Loucy (cell line): ENCODE measurements at regions not wholly inside any gene's neighbourhood (a gene's known extent, or its start where the extent isn't known, plus 50 kb on each side); places are given as distances from the start of the nearest gene placed in this dataset.

Experiments
- H2AFZ ChIP-seq: fragments of 200-600 bp; sonication (generic); 2 replicates; pipeline ENCODE4 v1.6.0; 2016; ENCODE audit warnings: antibody characterized with exemption, mild to moderate bottlenecking, low read length, moderate library complexity
- H3F3A ChIP-seq: fragments of 200-600 bp; 2 replicates; pipeline ENCODE4 v1.6.0; 2016; ENCODE audit warnings: antibody characterized with exemption, low read depth, mild to moderate bottlenecking
- H3K27me3 ChIP-seq: fragments of 200-600 bp; sonication (generic); 2 replicates; pipeline ENCODE4 v1.6.1; 2014; ENCODE audit warnings: low read length, mild to moderate bottlenecking; ENCODE audit not compliant: insufficient read depth, poor library complexity, severe bottlenecking
- H3K36me3 ChIP-seq: fragments of 200-600 bp; sonication (generic); 2 replicates; pipeline ENCODE4 v1.6.1; 2016; ENCODE audit warnings: low read length; ENCODE audit not compliant: insufficient read depth
- H3K4me1 ChIP-seq: fragments of 200-600 bp; sonication (generic); 2 replicates; pipeline ENCODE4 v1.5.1; 2014; ENCODE audit warnings: low read length, mild to moderate bottlenecking; ENCODE audit not compliant: insufficient read depth, poor library complexity, severe bottlenecking
- H3K4me2 ChIP-seq: fragments of 200-600 bp; sonication (generic); 2 replicates; pipeline ENCODE4 v1.6.0; 2014; ENCODE audit warnings: antibody characterized with exemption, low read length, low read depth, mild to moderate bottlenecking; ENCODE audit not compliant: poor library complexity, severe bottlenecking
- H3K4me3 ChIP-seq: fragments of 200-600 bp; sonication (generic); 2 replicates; pipeline ENCODE4 v1.5.1; 2014; ENCODE audit warnings: low read length, mild to moderate bottlenecking, mixed read lengths; ENCODE audit not compliant: poor library complexity, severe bottlenecking
- H3K79me2 ChIP-seq: fragments of 200-600 bp; sonication (generic); 2 replicates; pipeline ENCODE4 v1.6.1; 2014; ENCODE audit warnings: low read length; ENCODE audit not compliant: insufficient read depth
- H3K9ac ChIP-seq: fragments of 200-600 bp; sonication (generic); 2 replicates; pipeline ENCODE4 v1.6.0; 2014; ENCODE audit warnings: mild to moderate bottlenecking, low read depth, low read length, moderate library complexity; ENCODE audit not compliant: poor library complexity, severe bottlenecking
- H3K9me2 ChIP-seq: fragments of 200-600 bp; sonication (generic); replicated peaks from 2 replicates; pipeline ENCODE4 v1.6.1; 2016; ENCODE audit warnings: low read depth, low read length, mixed read lengths
- H3K9me3 ChIP-seq: fragments of 200-600 bp; sonication (generic); 2 replicates; pipeline ENCODE4 v1.6.1; 2014; ENCODE audit warnings: mild to moderate bottlenecking, antibody characterized with exemption, low read length, low read depth; ENCODE audit not compliant: insufficient read depth
- H4K20me1 ChIP-seq: fragments of 200-600 bp; sonication (generic); 2 replicates; pipeline ENCODE4 v1.6.0; 2014; ENCODE audit warnings: antibody characterized with exemption, low read length, mild to moderate bottlenecking; ENCODE audit not compliant: insufficient read depth, poor library complexity, severe bottlenecking
- CTCF ChIP-seq: fragments of 200-600 bp; sonication (generic); conservative IDR thresholded peaks from 2 replicates; pipeline ENCODE4 v1.5.1; 2014; ENCODE audit warnings: mild to moderate bottlenecking, antibody characterized with exemption, low read length
- EZH2phosphoT487 ChIP-seq: fragments of 200-600 bp; IDR thresholded peaks from 2 replicates; pipeline ENCODE4 v1.6.1; 2018; ENCODE audit warnings: antibody characterized with exemption, mild to moderate bottlenecking, moderate library complexity, borderline replicate concordance

GRCh38 chr7:109376576-109376975, 806.9 kb downstream of the DNAJB9 start:
- Histone ChIP-seq H3K4me3 (no peak overlapping the region), H3K4me2 (no peak overlapping the region), H3F3A (no peaks in the 10 kb centered on the region), H3K27me3 (no peaks in the 10 kb centered on the region), H2AFZ (no peak overlapping the region), H3K9ac (no peak overlapping the region), H3K9me3 (no peaks in the 10 kb centered on the region), H3K36me3 (no peaks in the 10 kb centered on the region), H4K20me1 (no peaks in the 10 kb centered on the region), H3K9me2 (no peaks in the 10 kb centered on the region), H3K4me1 (no peaks in the 10 kb centered on the region), H3K79me2 (no peaks in the 10 kb centered on the region)
- TF ChIP-seq CTCF (no peak), EZH2phosphoT487 (no peak)

- no peaks in the 10 kb centered on the region for H3K4me1 ChIP-seq
- H4K20me1 ChIP-seq, result no peaks in the 10 kb centered on the region
- H3K9ac ChIP-seq, result no peak overlapping the region
- H3K27me3 ChIP-seq, result no peaks in the 10 kb centered on the region
- H3F3A ChIP-seq, result no peaks in the 10 kb centered on the region
- H3K36me3 ChIP-seq, result no peaks in the 10 kb centered on the region
- no peak overlapping the region for H2AFZ ChIP-seq
- no peaks in the 10 kb centered on the region for H3K9me3 ChIP-seq
- no peak overlapping the region for H3K4me2 ChIP-seq
- no peaks in the 10 kb centered on the region for H3K79me2 ChIP-seq
- no peak overlapping the region for H3K4me3 ChIP-seq
- no peaks in the 10 kb centered on the region for H3K9me2 ChIP-seq
- no peak for TF ChIP-seq EZH2phosphoT487
- no peak for TF ChIP-seq CTCF
These were observed 807.6 kb downstream of the DNAJB9 start for GRCh38 chr7:109377076-109377884.

GRCh38 chr7:109386959-109387358, 817.3 kb downstream of the DNAJB9 start:
- Histone ChIP-seq H3K27me3 (no peaks in the 10 kb centered on the region), H3K9me2 (no peaks in the 10 kb centered on the region), H4K20me1 (no peaks in the 10 kb centered on the region), H3K36me3 (no peaks in the 10 kb centered on the region), H3K9me3 (no peaks in the 10 kb centered on the region), H3K4me1 (no peaks in the 10 kb centered on the region), H3K9ac (no peak overlapping the region), H2AFZ (no peak overlapping the region), H3F3A (no peaks in the 10 kb centered on the region), H3K4me3 (no peak overlapping the region), H3K79me2 (no peaks in the 10 kb centered on the region), H3K4me2 (no peak overlapping the region)
- no peak for TF ChIP-seq CTCF
- TF ChIP-seq EZH2phosphoT487, result no peak
